ENCODE measurements at regions not wholly inside any gene's neighbourhood (a gene's known extent, or its start where the extent isn't known, plus 50 kb on each side); places are given as distances from the start of the nearest gene placed in this dataset.

GRCh38 chr9:124190761-124191160 is 67.0 kb upstream of the NEK6 start:
- no peak for TF ChIP-seq CTCF (IDR thresholded peaks at IDR 0.05; ENCODE audit: insufficient read depth, low read length)
- no peak for TF ChIP-seq GABPA (IDR thresholded peaks at IDR 0.05; ENCODE audit: low read depth)
- no peak for TF ChIP-seq REST (IDR thresholded peaks at IDR 0.05; ENCODE audit: insufficient replicate concordance, low read depth)
- TF ChIP-seq POLR2AphosphoS5 (IDR thresholded peaks at IDR 0.05; ENCODE audit: low read depth) = no peak
- TF ChIP-seq SPI1 (IDR thresholded peaks at IDR 0.05; ENCODE audit: borderline replicate concordance, low read depth) = no peak
